WERI-Rb-1 (cell line): ENCODE measurements at regions not wholly inside any gene's neighbourhood (a gene's known extent, or its start where the extent isn't known, plus 50 kb on each side); places are given as distances from the start of the nearest gene placed in this dataset.

Experiments
- DNase-seq: peaks from one replicate; pipeline ENCODE4 v3.0.0-alpha.2; 2020
- H3K27ac ChIP-seq: fragments of 250-450 bp; sonication (Bioruptor Pico); 2 replicates; pipeline ENCODE4 v1.5.1; 2020; ENCODE audit warnings: mild to moderate bottlenecking, moderate library complexity
- H3K27me3 ChIP-seq: fragments of 250-450 bp; sonication (Bioruptor Pico); 2 replicates; pipeline ENCODE4 v1.5.1; 2021; ENCODE audit warnings: mild to moderate bottlenecking, low read depth, moderate library complexity; ENCODE audit not compliant: insufficient read depth, severe bottlenecking
- H3K36me3 ChIP-seq: fragments of 250-450 bp; sonication (Bioruptor Pico); 2 replicates; pipeline ENCODE4 v1.5.1; 2020; ENCODE audit warnings: mild to moderate bottlenecking, moderate library complexity
- H3K4me3 ChIP-seq: 2 replicates; pipeline ENCODE4 v1.5.1; 2011; ENCODE audit warnings: low read depth, mild to moderate bottlenecking, control low read depth, low read length
- H3K9me3 ChIP-seq: fragments of 250-450 bp; sonication (Bioruptor Pico); 2 replicates; pipeline ENCODE4 v1.5.1; 2021; ENCODE audit warnings: mild to moderate bottlenecking, moderate library complexity; ENCODE audit not compliant: severe bottlenecking
- TF ChIP-seq, protein P1 (sequence below): IDR thresholded peaks from 2 replicates; pipeline ENCODE4 v1.5.1; 2011; ENCODE audit warnings: low read depth, mild to moderate bottlenecking, control low read depth, inconsistent platforms, low read length

DNA sequence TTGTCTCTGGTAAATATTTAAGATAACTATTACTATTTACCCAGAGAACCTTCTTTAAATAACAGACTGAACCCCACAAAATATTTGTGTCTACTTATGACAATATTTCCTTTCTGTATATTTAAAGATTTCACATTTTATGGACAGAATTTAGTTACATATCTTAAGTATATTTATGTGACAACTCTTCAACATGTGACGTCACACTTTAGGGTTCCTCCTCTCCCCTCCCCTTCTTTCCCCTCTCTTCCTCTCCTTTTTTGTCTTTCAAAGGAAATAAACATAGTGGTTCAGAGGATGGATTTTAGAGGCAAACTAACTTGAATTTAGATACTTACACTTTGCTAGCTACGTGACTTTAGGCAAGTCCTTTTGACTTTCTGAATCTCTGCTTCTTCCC lies 655.6 kb upstream of the NUDT12 start:
- no peak for DNase-seq
- TF ChIP-seq, protein P1, sequence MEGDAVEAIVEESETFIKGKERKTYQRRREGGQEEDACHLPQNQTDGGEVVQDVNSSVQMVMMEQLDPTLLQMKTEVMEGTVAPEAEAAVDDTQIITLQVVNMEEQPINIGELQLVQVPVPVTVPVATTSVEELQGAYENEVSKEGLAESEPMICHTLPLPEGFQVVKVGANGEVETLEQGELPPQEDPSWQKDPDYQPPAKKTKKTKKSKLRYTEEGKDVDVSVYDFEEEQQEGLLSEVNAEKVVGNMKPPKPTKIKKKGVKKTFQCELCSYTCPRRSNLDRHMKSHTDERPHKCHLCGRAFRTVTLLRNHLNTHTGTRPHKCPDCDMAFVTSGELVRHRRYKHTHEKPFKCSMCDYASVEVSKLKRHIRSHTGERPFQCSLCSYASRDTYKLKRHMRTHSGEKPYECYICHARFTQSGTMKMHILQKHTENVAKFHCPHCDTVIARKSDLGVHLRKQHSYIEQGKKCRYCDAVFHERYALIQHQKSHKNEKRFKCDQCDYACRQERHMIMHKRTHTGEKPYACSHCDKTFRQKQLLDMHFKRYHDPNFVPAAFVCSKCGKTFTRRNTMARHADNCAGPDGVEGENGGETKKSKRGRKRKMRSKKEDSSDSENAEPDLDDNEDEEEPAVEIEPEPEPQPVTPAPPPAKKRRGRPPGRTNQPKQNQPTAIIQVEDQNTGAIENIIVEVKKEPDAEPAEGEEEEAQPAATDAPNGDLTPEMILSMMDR, result no peak
- Histone ChIP-seq H3K27me3 (no peaks in the 10 kb centered on the region), H3K9me3 (no peaks in the 10 kb centered on the region), H3K36me3 (no peaks in the 10 kb centered on the region), H3K4me3 (no peak overlapping the region), H3K27ac (no peak overlapping the region)

- no peak for DNase-seq
- TF ChIP-seq, protein P1, result no peak
- no peak overlapping the region for H3K4me3 ChIP-seq
Observed at GRCh38 chr5:104213216-104213615, 650.6 kb upstream of the NUDT12 start.

DNA sequence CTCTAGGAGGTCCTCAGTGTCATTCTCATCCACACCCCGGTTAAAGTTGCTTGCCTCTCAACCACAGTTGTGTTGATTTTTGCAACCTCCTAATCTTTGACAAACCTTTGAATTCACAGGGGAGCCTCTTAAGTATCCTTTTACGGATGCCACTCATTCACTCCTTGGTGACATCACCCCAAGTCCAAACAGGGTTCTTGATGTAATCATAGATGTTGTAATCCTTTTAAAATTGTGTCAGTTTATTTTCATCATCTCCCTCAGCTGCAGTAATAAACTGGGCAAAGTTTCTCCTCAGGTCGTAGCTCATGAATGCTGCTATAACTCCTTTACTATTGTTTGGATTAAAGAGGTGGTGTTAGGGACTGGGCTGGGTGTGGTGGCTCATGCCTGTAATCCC lies 637.2 kb upstream of the NUDT12 start:
- H3K27ac ChIP-seq, result no peak overlapping the region
- DNase-seq, result no peak
- H3K36me3 ChIP-seq, result no peaks in the 10 kb centered on the region
- TF ChIP-seq, protein P1, result no peak
- H3K9me3 ChIP-seq, result no peaks in the 10 kb centered on the region
- H3K4me3 ChIP-seq, result no peak overlapping the region
- H3K27me3 ChIP-seq, result no peaks in the 10 kb centered on the region

More at GRCh38 chr5:104213216-104213615, 650.6 kb upstream of the NUDT12 start:
- no peak overlapping the region for H3K27ac ChIP-seq
- no peaks in the 10 kb centered on the region for H3K9me3 ChIP-seq
- no peaks in the 10 kb centered on the region for H3K36me3 ChIP-seq
- H3K27me3 ChIP-seq, result no peaks in the 10 kb centered on the region

- H3K27ac ChIP-seq, result no peak overlapping the region
- no peak for DNase-seq
- H3K36me3 ChIP-seq, result no peaks in the 10 kb centered on the region
- no peaks in the 10 kb centered on the region for H3K27me3 ChIP-seq
- no peak overlapping the region for H3K4me3 ChIP-seq
- no peaks in the 10 kb centered on the region for H3K9me3 ChIP-seq
- TF ChIP-seq, protein P1, result no peak
Observed at GRCh38 chr5:104198156-104198555, 635.6 kb upstream of the NUDT12 start.

DNA sequence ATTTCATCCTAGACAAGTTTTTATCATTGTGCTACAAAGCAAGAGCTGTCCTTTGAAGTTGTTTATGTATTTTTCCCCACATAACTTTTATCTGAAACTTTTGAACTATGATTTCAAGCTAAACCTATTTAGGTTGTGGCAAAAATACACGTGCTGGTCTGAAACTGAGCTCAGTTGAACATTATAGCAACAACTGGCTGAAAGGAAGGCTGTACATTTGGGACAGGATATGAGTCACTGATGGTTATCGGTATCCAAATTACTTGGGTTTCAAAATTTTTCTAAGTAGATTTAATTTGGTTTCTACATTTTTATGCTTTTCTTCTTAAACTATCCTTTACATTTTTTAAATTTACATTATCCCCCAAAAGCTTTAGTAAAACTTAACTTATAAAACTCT lies 627.3 kb upstream of the NUDT12 start:
- Histone ChIP-seq H3K27me3 (no peaks in the 10 kb centered on the region), H3K36me3 (no peaks in the 10 kb centered on the region), H3K9me3 (peaks cover 5% of the 10 kb centered on the region), H3K4me3 (no peak overlapping the region), H3K27ac (no peak overlapping the region)
- DNase-seq, result no peak
- TF ChIP-seq, protein P1, result no peak

- DNase-seq, result no peak
- Histone ChIP-seq H3K4me3 (no peak overlapping the region), H3K27ac (no peak overlapping the region), H3K27me3 (no peaks in the 10 kb centered on the region), H3K36me3 (no peaks in the 10 kb centered on the region), H3K9me3 (peaks cover 5% of the 10 kb centered on the region)
- TF ChIP-seq, protein P1, result no peak
Observed at GRCh38 chr5:104189031-104189430, 626.4 kb upstream of the NUDT12 start.
